ENCODE measurements at regions not wholly inside any gene's neighbourhood (a gene's known extent, or its start where the extent isn't known, plus 50 kb on each side); places are given as distances from the start of the nearest gene placed in this dataset.
A peak's percentile ranks its signal among the peaks of the same experiment; 100 is the strongest.

- DNase-seq: no peak
These were observed 583.9 kb upstream of the KLHL29 start for GRCh38 chr2:22801071-22801470.

- DNase-seq: no peak
These were observed 583.0 kb upstream of the KLHL29 start for GRCh38 chr2:22801970-22802369.

- DNase-seq: no peak
These were observed 577.1 kb upstream of the KLHL29 start for GRCh38 chr2:22807872-22808271.

GRCh38 chr2:22810602-22811001 lies 574.4 kb upstream of the KLHL29 start:
- DNase-seq: no peak

- no peak for DNase-seq
These were observed 572.8 kb upstream of the KLHL29 start for GRCh38 chr2:22812065-22812680.

GRCh38 chr2:22817197-22817596 lies 567.8 kb upstream of the KLHL29 start:
- peak; percentile 41 for DNase-seq

GRCh38 chr2:22821458-22821857 lies 563.5 kb upstream of the KLHL29 start:
- no peak for DNase-seq

GRCh38 chr2:22822835-22823234 lies 562.1 kb upstream of the KLHL29 start:
- no peak for DNase-seq

- DNase-seq: no peak
These were observed 560.4 kb upstream of the KLHL29 start for GRCh38 chr2:22824618-22825017.

- no peak for DNase-seq
These were observed 558.3 kb upstream of the KLHL29 start for GRCh38 chr2:22826703-22827102.

- no peak for DNase-seq
These were observed 555.2 kb upstream of the KLHL29 start for GRCh38 chr2:22829791-22830190.

GRCh38 chr2:22832196-22832595 lies 552.8 kb upstream of the KLHL29 start:
- no peak for DNase-seq

GRCh38 chr2:22838461-22838860 lies 546.5 kb upstream of the KLHL29 start:
- DNase-seq: no peak

- DNase-seq: no peak
These were observed 542.6 kb upstream of the KLHL29 start for GRCh38 chr2:22842205-22842869.

GRCh38 chr2:22843919-22844537 lies 541.0 kb upstream of the KLHL29 start:
- DNase-seq: no peak

- DNase-seq: no peak
These were observed 534.7 kb upstream of the KLHL29 start for GRCh38 chr2:22850310-22850709.

GRCh38 chr2:22854588-22854987 lies 530.4 kb upstream of the KLHL29 start:
- DNase-seq: no peak

- DNase-seq: no peak
These were observed 529.9 kb upstream of the KLHL29 start for GRCh38 chr2:22855081-22855480.

- DNase-seq: no peak
These were observed 529.2 kb upstream of the KLHL29 start for GRCh38 chr2:22855761-22856184.

GRCh38 chr2:22867973-22868372 lies 517.0 kb upstream of the KLHL29 start:
- DNase-seq: no peak

- no peak for DNase-seq
These were observed 506.9 kb upstream of the KLHL29 start for GRCh38 chr2:22878121-22878520.

- no peak for DNase-seq
These were observed 505.7 kb upstream of the KLHL29 start for GRCh38 chr2:22879009-22879863.

GRCh38 chr2:22880161-22880560 lies 504.8 kb upstream of the KLHL29 start:
- DNase-seq: no peak
